ENCODE measurements at regions not wholly inside any gene's neighbourhood (a gene's known extent, or its start where the extent isn't known, plus 50 kb on each side); places are given as distances from the start of the nearest gene placed in this dataset.

DNA sequence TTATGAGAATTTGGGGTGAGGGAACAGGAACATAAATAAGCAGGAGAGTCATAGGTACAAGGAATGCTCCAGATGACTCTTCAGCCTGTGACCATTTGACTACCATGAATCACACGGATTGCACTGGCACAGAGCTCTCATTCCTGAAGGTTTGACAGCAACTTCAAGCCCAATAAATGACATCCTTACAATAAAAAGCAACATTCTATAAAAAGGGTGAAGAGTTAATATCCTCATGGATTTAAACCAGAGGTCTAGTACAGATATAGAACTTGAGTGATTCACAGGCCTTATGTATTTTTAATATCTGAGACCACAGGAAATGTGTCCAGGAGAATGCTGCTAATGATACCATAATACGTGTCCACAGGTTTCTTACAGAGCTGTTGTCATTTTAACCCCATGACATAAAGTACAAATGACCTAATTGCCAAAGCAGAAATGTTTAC, 158.1 kb downstream of the IRS2 start:
- no peak overlapping the region for H3K4me3 ChIP-seq (ENCODE audit: low read length in 2 of 2)
- H3K4me1 ChIP-seq (ENCODE audit: control insufficient read depth in 2 of 2, insufficient read depth in 2 of 2, low read length in 2 of 2): no peaks in the 10 kb centered on the region
- no peaks in the 10 kb centered on the region for H3K27me3 ChIP-seq (ENCODE audit: control insufficient read depth in 2 of 2, insufficient read depth in 2 of 2, low read length in 2 of 2)
- no peaks in the 10 kb centered on the region for H3K36me3 ChIP-seq (ENCODE audit: control insufficient read depth in 2 of 2, insufficient read depth in 2 of 2, low read length in 2 of 2)
- no peak overlapping the region for H3K9ac ChIP-seq (ENCODE audit: low read depth in 1 of 2, low read length in 2 of 2)
- no peak overlapping the region for H3K27ac ChIP-seq (ENCODE audit: low read depth in 2 of 2, low read length in 2 of 2)
- H3K9me3 ChIP-seq (ENCODE audit: control insufficient read depth in 2 of 2, low read length in 2 of 2): no peaks in the 10 kb centered on the region

DNA sequence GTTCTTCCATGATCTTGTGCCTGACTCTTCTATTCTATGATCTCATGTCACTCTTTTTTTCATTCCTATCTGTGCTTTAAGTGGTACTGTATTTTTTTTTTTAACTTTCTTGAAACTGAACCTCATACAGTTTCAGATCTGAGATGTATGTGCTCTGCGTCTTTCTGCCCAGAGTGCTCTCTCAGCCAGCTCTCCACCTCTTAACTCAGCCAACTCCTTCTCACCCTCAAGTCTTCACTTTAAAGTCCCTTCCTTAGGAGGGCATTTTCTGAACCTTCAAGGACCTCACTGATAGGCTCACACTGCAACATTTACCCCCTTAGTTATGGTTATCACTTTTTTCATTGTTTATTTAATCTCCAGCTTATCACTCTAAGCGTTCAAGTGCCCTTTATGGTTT, 158.7 kb downstream of the IRS2 start:
- Histone ChIP-seq H3K9ac (ENCODE audit: low read depth in 1 of 2, low read length in 2 of 2) (no peak overlapping the region), H3K4me1 (ENCODE audit: control insufficient read depth in 2 of 2, insufficient read depth in 2 of 2, low read length in 2 of 2) (no peaks in the 10 kb centered on the region), H3K36me3 (ENCODE audit: control insufficient read depth in 2 of 2, insufficient read depth in 2 of 2, low read length in 2 of 2) (no peaks in the 10 kb centered on the region), H3K4me3 (ENCODE audit: low read length in 2 of 2) (no peak overlapping the region), H3K27me3 (ENCODE audit: control insufficient read depth in 2 of 2, insufficient read depth in 2 of 2, low read length in 2 of 2) (no peaks in the 10 kb centered on the region), H3K27ac (ENCODE audit: low read depth in 2 of 2, low read length in 2 of 2) (no peak overlapping the region), H3K9me3 (ENCODE audit: control insufficient read depth in 2 of 2, low read length in 2 of 2) (no peaks in the 10 kb centered on the region)

DNA sequence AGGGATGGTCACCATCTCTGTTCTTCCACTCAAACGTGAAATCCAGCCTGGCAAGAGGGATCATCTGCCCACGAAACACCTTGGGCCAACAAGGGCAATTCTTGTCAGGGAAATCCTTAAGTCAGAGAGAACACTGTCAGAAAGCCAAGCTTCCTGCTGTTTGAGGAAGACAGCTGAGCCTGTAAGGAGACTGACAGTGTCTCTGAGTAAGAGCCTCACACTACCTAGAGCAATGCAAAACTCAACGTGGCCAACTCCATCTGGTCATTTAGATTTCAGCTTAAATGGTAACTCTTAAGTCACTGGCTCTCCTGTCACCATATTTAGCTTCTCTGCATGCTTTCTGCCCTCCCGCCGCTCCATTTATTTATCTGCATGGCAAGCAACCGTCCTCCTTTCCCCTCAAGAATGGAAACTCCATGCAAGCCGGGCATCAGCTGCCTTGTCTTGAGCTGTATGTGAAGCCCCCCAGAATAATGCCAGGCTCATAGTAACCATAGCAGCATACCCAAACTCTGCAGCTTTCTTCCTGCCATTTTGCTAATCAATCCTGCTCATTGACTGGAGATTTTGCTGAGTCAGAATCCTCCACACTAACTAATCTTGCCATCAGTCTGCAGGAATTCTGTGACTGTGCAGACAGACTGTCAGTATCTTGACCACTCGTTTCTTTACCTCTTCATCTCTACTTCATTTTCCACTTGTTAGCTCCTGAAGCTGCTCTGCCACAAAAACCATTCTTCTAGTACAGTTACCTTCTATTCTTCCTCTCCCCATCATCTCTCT, 159.8 kb downstream of the IRS2 start:
- Histone ChIP-seq H3K9me3 (ENCODE audit: control insufficient read depth in 2 of 2, low read length in 2 of 2) (no peaks in the 10 kb centered on the region), H3K4me3 (ENCODE audit: low read length in 2 of 2) (no peak overlapping the region), H3K27ac (ENCODE audit: low read depth in 2 of 2, low read length in 2 of 2) (no peak overlapping the region), H3K9ac (ENCODE audit: low read depth in 1 of 2, low read length in 2 of 2) (no peak overlapping the region), H3K4me1 (ENCODE audit: control insufficient read depth in 2 of 2, insufficient read depth in 2 of 2, low read length in 2 of 2) (no peaks in the 10 kb centered on the region), H3K27me3 (ENCODE audit: control insufficient read depth in 2 of 2, insufficient read depth in 2 of 2, low read length in 2 of 2) (no peaks in the 10 kb centered on the region), H3K36me3 (ENCODE audit: control insufficient read depth in 2 of 2, insufficient read depth in 2 of 2, low read length in 2 of 2) (no peaks in the 10 kb centered on the region)

DNA sequence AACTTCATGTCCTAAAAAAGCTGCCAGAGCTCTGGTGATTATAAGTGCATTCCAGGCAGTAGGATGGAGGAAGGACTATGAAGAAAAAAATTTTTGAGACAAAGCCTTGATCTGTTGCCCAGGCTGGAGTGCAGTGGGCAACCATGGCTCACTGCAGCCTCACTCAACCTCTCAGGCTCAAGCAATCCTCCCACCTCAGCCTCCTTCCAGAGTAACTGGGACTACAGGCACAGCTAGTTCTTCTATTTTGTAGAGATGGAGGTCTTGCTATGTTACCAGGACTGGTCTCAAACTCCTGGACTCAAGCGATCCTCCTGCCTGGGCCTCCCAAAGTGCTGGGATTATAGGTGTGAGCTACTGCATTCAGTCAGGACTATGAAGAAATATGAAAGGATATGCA, 161.2 kb downstream of the IRS2 start:
- Histone ChIP-seq H3K27me3 (ENCODE audit: control insufficient read depth in 2 of 2, insufficient read depth in 2 of 2, low read length in 2 of 2) (no peaks in the 10 kb centered on the region), H3K4me3 (ENCODE audit: low read length in 2 of 2) (no peak overlapping the region), H3K9me3 (ENCODE audit: control insufficient read depth in 2 of 2, low read length in 2 of 2) (no peaks in the 10 kb centered on the region), H3K9ac (ENCODE audit: low read depth in 1 of 2, low read length in 2 of 2) (no peak overlapping the region), H3K36me3 (ENCODE audit: control insufficient read depth in 2 of 2, insufficient read depth in 2 of 2, low read length in 2 of 2) (no peaks in the 10 kb centered on the region), H3K4me1 (ENCODE audit: control insufficient read depth in 2 of 2, insufficient read depth in 2 of 2, low read length in 2 of 2) (no peaks in the 10 kb centered on the region), H3K27ac (ENCODE audit: low read depth in 2 of 2, low read length in 2 of 2) (no peak overlapping the region)

DNA sequence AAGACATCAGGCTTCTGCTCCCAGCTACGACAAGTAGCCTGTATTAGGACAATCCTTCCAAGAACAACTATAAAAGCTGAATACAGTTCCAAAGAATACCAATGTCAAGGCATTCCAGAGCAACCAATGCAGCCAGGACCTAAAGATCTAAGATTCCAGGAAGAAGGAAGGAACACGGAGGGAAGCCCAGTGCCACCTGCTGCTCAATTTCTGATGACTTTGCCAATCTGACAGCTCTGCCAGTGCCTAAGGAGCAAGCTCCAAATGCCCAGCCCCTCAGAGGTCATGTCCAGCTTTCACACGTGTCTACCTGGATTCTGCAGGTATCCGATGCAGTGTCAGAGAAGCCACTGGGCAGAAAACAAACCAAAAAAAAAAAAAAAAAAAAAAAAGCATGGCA, 164.4 kb downstream of the IRS2 start:
- Histone ChIP-seq H3K9ac (ENCODE audit: low read depth in 1 of 2, low read length in 2 of 2) (no peak overlapping the region), H3K4me1 (ENCODE audit: control insufficient read depth in 2 of 2, insufficient read depth in 2 of 2, low read length in 2 of 2) (no peaks in the 10 kb centered on the region)

DNA sequence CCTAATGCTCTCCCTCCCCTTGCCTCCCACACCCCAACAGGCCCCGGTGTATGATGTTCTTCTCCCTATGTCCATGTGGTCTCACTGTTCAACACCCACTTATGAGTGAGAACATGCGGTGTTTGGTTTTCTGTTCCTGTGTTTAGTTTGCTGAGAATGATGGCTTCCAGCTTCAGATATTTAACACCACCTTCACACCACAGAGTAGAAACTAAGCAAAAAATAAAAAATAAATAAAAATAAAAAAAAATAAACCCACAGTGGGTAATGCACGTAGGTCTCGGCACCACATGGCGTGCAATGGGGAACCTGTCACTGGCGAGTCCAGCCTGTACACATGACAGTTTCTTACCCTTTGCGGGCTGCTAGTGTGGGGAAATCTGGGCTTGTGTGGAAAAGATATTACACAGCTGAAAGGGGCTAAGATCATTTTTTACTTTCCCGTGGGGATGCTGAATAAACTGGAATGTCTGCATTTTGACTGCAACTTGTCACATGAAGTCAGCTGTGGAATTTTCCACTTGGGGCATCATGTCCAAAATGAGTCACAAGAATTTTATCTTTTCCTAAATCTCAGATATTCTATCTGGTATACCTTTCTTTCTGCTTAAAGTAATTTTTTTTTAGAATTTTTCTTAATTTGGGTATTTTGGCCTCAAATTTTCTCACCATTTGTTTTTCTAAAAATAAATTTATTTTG, 170.5 kb downstream of the IRS2 start:
- Histone ChIP-seq H3K4me3 (ENCODE audit: low read length in 2 of 2) (no peak overlapping the region), H3K4me1 (ENCODE audit: control insufficient read depth in 2 of 2, insufficient read depth in 2 of 2, low read length in 2 of 2) (no peaks in the 10 kb centered on the region), H3K9ac (ENCODE audit: low read depth in 1 of 2, low read length in 2 of 2) (no peak overlapping the region), H3K27ac (ENCODE audit: low read depth in 2 of 2, low read length in 2 of 2) (no peak overlapping the region), H3K27me3 (ENCODE audit: control insufficient read depth in 2 of 2, insufficient read depth in 2 of 2, low read length in 2 of 2) (no peaks in the 10 kb centered on the region), H3K36me3 (ENCODE audit: control insufficient read depth in 2 of 2, insufficient read depth in 2 of 2, low read length in 2 of 2) (no peaks in the 10 kb centered on the region), H3K9me3 (ENCODE audit: control insufficient read depth in 2 of 2, low read length in 2 of 2) (no peaks in the 10 kb centered on the region)

More for the DNA sequence above, 164.4 kb downstream of the IRS2 start:
- Histone ChIP-seq H3K27ac (ENCODE audit: low read depth in 2 of 2, low read length in 2 of 2) (no peak overlapping the region), H3K9me3 (ENCODE audit: control insufficient read depth in 2 of 2, low read length in 2 of 2) (no peaks in the 10 kb centered on the region), H3K36me3 (ENCODE audit: control insufficient read depth in 2 of 2, insufficient read depth in 2 of 2, low read length in 2 of 2) (no peaks in the 10 kb centered on the region), H3K27me3 (ENCODE audit: control insufficient read depth in 2 of 2, insufficient read depth in 2 of 2, low read length in 2 of 2) (no peaks in the 10 kb centered on the region), H3K4me3 (ENCODE audit: low read length in 2 of 2) (no peak overlapping the region)

DNA sequence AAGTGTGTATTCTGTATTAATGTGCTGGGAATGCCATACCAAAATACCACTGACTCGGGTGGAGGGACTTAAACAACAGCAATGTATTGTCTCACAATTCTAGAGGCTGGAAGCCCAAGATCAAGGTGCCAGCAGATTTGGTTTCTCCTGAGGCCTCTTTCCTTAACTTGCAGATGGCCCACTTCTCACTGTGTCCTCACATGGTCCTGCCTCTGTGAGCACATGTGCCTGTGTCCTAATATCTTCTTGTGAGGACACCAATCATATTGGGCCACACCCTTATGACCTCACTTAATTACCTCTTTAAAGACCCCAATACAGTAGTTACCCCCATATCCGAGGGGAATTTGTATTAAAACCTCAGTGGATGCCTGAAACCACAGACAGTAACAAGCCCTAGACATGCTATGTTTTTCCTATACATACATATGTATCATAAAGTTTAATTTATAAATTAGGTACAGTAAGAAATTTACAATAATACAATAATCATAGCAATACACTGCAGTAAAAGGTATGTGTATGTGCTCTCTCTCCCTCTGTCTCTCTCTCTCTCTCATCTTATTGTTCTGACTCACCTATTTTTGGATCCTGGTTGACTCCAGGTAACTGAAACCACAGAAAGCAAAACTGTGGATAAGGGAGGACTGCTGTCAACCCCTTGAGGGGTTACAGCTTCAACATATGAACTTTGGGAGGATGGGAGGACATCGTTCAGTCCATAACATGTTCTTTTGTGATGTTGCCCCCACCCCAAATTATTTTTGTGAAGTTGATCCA, 174.3 kb downstream of the IRS2 start:
- Histone ChIP-seq H3K4me3 (ENCODE audit: low read length in 2 of 2) (no peak overlapping the region), H3K4me1 (ENCODE audit: control insufficient read depth in 2 of 2, insufficient read depth in 2 of 2, low read length in 2 of 2) (no peaks in the 10 kb centered on the region), H3K27me3 (ENCODE audit: control insufficient read depth in 2 of 2, insufficient read depth in 2 of 2, low read length in 2 of 2) (no peaks in the 10 kb centered on the region), H3K9me3 (ENCODE audit: control insufficient read depth in 2 of 2, low read length in 2 of 2) (no peaks in the 10 kb centered on the region), H3K36me3 (ENCODE audit: control insufficient read depth in 2 of 2, insufficient read depth in 2 of 2, low read length in 2 of 2) (no peaks in the 10 kb centered on the region), H3K27ac (ENCODE audit: low read depth in 2 of 2, low read length in 2 of 2) (no peak overlapping the region), H3K9ac (ENCODE audit: low read depth in 1 of 2, low read length in 2 of 2) (no peak overlapping the region)

DNA sequence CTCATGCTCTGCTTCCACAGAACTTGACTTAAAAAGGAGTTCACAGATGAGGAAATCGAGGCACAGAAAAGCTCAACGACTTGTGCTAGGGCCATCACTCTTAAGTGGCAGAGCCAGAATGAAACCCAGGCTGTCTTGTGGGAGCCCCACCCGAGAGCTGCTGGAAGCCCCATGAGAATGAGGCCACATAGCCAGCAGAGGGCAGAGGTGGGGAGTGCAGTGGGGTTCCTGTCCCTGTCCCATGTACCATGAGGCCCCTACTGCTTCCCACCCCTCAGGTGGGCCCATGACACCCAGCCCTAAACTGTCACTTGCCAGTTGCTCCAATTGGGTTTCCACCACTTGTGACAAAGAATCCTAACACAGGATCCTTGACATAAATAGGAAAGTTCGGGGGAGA, 175.9 kb downstream of the IRS2 start:
- Histone ChIP-seq H3K9ac (ENCODE audit: low read depth in 1 of 2, low read length in 2 of 2) (no peak overlapping the region), H3K4me3 (ENCODE audit: low read length in 2 of 2) (no peak overlapping the region), H3K36me3 (ENCODE audit: control insufficient read depth in 2 of 2, insufficient read depth in 2 of 2, low read length in 2 of 2) (no peaks in the 10 kb centered on the region), H3K27me3 (ENCODE audit: control insufficient read depth in 2 of 2, insufficient read depth in 2 of 2, low read length in 2 of 2) (no peaks in the 10 kb centered on the region), H3K27ac (ENCODE audit: low read depth in 2 of 2, low read length in 2 of 2) (no peak overlapping the region), H3K9me3 (ENCODE audit: control insufficient read depth in 2 of 2, low read length in 2 of 2) (no peaks in the 10 kb centered on the region), H3K4me1 (ENCODE audit: control insufficient read depth in 2 of 2, insufficient read depth in 2 of 2, low read length in 2 of 2) (no peaks in the 10 kb centered on the region)

DNA sequence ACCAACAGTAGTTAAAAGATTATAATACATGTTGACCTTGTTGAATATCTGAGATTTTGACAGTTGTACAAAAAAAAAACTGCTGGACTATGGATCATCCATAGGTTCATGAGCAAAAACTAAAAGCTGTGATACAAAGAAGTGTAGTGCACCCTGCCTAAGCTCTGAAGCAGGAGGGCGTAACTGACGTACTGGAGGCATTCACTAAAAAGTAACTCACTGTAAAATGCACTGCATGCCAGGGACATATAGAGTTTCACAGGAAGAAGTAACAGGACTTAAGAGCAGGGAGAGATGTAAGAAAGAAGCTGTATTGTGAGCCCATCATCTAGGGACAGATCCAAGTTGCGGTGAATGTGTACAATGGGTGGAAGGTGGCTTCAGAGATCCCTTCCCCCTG, 177.9 kb downstream of the IRS2 start:
- Histone ChIP-seq H3K9ac (ENCODE audit: low read depth in 1 of 2, low read length in 2 of 2) (no peak overlapping the region), H3K4me3 (ENCODE audit: low read length in 2 of 2) (no peak overlapping the region), H3K27me3 (ENCODE audit: control insufficient read depth in 2 of 2, insufficient read depth in 2 of 2, low read length in 2 of 2) (no peaks in the 10 kb centered on the region), H3K36me3 (ENCODE audit: control insufficient read depth in 2 of 2, insufficient read depth in 2 of 2, low read length in 2 of 2) (no peaks in the 10 kb centered on the region), H3K4me1 (ENCODE audit: control insufficient read depth in 2 of 2, insufficient read depth in 2 of 2, low read length in 2 of 2) (no peaks in the 10 kb centered on the region), H3K9me3 (ENCODE audit: control insufficient read depth in 2 of 2, low read length in 2 of 2) (no peaks in the 10 kb centered on the region), H3K27ac (ENCODE audit: low read depth in 2 of 2, low read length in 2 of 2) (no peak overlapping the region)

DNA sequence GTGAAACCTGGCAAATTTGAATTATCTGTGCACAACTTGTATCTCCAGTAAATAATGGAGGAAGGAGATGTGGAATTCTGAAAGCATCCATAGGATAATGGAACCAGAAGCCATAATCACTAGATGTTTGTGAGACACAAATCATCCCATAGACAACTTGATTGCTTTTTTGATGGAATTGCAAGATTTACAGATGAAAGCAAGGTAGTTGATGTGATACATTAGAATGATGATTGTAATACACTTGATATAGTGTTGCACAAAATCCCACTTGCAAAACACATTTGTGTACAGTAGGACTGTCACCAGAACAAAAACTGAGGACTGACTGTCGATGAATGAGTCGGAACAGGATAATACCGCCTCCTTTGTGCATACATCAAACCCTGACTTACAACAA, 178.3 kb downstream of the IRS2 start:
- H3K27ac ChIP-seq (ENCODE audit: low read depth in 2 of 2, low read length in 2 of 2): no peak overlapping the region

More for the DNA sequence above, 178.3 kb downstream of the IRS2 start:
- Histone ChIP-seq H3K9ac (ENCODE audit: low read depth in 1 of 2, low read length in 2 of 2) (no peak overlapping the region), H3K36me3 (ENCODE audit: control insufficient read depth in 2 of 2, insufficient read depth in 2 of 2, low read length in 2 of 2) (no peaks in the 10 kb centered on the region), H3K4me3 (ENCODE audit: low read length in 2 of 2) (no peak overlapping the region), H3K9me3 (ENCODE audit: control insufficient read depth in 2 of 2, low read length in 2 of 2) (no peaks in the 10 kb centered on the region), H3K4me1 (ENCODE audit: control insufficient read depth in 2 of 2, insufficient read depth in 2 of 2, low read length in 2 of 2) (no peaks in the 10 kb centered on the region), H3K27me3 (ENCODE audit: control insufficient read depth in 2 of 2, insufficient read depth in 2 of 2, low read length in 2 of 2) (no peaks in the 10 kb centered on the region)
